Central memory CD8-positive, alpha-beta T cell (primary cell): ENCODE measurements at regions not wholly inside any gene's neighbourhood (a gene's known extent, or its start where the extent isn't known, plus 50 kb on each side); places are given as distances from the start of the nearest gene placed in this dataset.

ENCODE experiments used
- ATAC-seq: fragments of 150-1000 bp; cut with Tn5 transposase; replicated peaks from 2 replicates; pipeline ENCODE4 v1.10.0; 2022; ENCODE audit warnings: mild to moderate bottlenecking, moderate FRiP score, moderate number of reproducible peaks; ENCODE audit not compliant: poor library complexity, severe bottlenecking; ENCODE audit errors: extremely low read depth
- DNase-seq, 2 donors: peaks; one replicate each; pipeline ENCODE4 v3.0.0; 2021; ENCODE audit warnings: low spot score in 2 of 2
- H3K27ac Mint-ChIP-seq: one replicate; pipeline ENCODE4 v1.8.0; 2022; ENCODE audit warnings: low read depth, mild to moderate bottlenecking, moderate library complexity, mixed read lengths
- H3K27me3 Mint-ChIP-seq: one replicate; pipeline ENCODE4 v1.8.0; 2022; ENCODE audit warnings: mixed read lengths
- H3K36me3 Mint-ChIP-seq: one replicate; pipeline ENCODE4 v1.8.0; 2022; ENCODE audit warnings: mild to moderate bottlenecking, moderate library complexity, mixed read lengths; ENCODE audit not compliant: insufficient read depth
- H3K4me1 Mint-ChIP-seq: one replicate; pipeline ENCODE4 v1.8.0; 2022; ENCODE audit warnings: mixed read lengths
- H3K4me3 Mint-ChIP-seq: one replicate; pipeline ENCODE4 v1.8.0; 2022; ENCODE audit warnings: mild to moderate bottlenecking, moderate library complexity, mixed read lengths
- H3K9me3 Mint-ChIP-seq: one replicate; pipeline ENCODE4 v1.8.0; 2022; ENCODE audit warnings: mixed read lengths

DNA sequence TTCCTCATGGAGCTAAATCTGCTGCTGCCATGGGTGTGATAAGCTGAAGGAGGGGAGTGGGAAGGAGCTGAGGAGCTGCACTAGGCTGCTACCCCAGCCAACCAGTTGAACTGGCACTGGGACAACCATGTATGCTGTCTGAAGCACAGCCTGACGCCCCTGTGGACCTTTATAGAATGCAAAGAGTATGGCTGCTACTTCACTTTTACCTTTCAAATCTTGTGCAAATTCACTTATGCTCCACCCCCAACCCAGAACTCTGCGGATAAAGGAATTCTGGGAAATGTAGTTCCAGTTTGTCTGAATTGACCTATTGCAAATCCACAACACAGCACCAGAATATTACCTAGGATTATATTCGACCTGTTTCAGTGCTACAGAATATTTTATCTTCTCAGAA lies 217.4 kb upstream of the SLC35B3 start:
- Mint-ChIP-seq H3K9me3 (peaks cover 44% of the 10 kb centered on the region), H3K4me3 (no peak overlapping the region), H3K36me3 (no peaks in the 10 kb centered on the region), H3K27ac (no peak overlapping the region), H3K4me1 (no peaks in the 10 kb centered on the region), H3K27me3 (no peaks in the 10 kb centered on the region)
- no peak for ATAC-seq
- DNase-seq = no peak

DNA sequence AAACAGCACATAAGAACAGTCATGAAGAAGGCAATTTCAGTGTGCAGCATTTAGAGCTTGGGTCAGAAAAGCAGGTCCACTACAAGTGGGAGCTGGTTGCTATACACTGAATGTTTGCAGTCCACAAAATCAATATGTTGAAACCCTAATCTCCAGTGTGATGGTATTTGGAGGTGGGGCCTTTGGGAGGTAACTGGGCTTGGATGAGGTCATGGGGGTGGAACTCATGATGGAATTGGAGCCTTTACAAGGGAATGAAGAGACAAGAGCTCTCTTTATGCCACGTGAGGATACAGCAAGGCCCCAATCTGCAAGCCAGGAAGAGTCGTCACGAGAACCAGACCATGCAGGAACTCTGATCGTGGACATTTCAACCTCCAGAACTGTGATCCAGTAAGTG lies 216.7 kb upstream of the SLC35B3 start:
- Mint-ChIP-seq H3K4me3 (no peak overlapping the region), H3K4me1 (no peaks in the 10 kb centered on the region), H3K36me3 (no peaks in the 10 kb centered on the region), H3K27ac (no peak overlapping the region), H3K27me3 (no peaks in the 10 kb centered on the region), H3K9me3 (peaks cover 43% of the 10 kb centered on the region)
- ATAC-seq = no peak
- DNase-seq = no peak

DNA sequence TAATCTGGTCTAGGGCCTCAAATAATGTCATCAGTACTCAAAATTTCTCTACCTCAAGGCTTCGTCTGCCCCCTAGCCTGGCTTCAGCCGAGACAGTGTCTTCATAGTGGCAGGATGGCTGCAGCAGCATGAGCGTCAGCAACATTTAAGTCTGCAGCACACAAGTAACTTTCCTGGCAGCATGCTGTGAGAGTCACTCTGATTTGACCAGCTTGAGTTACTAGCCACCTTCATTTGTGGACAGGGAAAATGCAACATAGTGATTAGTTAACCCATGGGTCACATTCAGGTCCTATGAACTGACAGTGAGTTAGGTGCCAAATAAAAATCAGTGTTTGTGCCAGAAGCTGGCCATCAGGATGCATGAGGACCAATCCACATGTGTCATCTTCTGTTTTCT lies 209.9 kb upstream of the SLC35B3 start:
- DNase-seq = no peak
- H3K4me3 Mint-ChIP-seq = no peak overlapping the region
- no peaks in the 10 kb centered on the region for H3K4me1 Mint-ChIP-seq
- H3K9me3 Mint-ChIP-seq = peaks cover 35% of the 10 kb centered on the region
- no peak for ATAC-seq
- no peaks in the 10 kb centered on the region for H3K36me3 Mint-ChIP-seq
- no peaks in the 10 kb centered on the region for H3K27me3 Mint-ChIP-seq
- H3K27ac Mint-ChIP-seq = no peak overlapping the region

DNA sequence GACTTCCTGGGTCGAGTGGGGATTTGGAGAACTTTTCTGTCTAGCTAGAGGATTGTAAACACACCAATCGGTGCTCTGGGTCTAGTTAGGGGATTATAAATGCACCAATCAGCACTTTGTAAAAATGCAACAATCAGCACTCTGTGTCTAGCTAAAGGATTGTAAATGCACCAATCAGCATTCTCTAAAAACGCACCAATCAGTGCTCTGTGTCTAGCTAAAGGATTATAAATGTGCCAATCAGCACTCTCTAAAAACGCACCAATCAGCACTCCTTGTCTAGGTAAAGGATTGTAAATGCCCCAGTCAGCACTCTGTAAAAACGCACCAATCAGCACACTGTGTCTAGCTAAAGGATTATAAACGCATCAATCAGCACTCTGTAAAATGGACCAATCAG lies 209.0 kb upstream of the SLC35B3 start:
- H3K9me3 Mint-ChIP-seq = peaks cover 31% of the 10 kb centered on the region
- DNase-seq = no peak
- H3K36me3 Mint-ChIP-seq = no peaks in the 10 kb centered on the region
- H3K27ac Mint-ChIP-seq = no peak overlapping the region
- no peaks in the 10 kb centered on the region for H3K27me3 Mint-ChIP-seq
- ATAC-seq = no peak
- no peaks in the 10 kb centered on the region for H3K4me1 Mint-ChIP-seq
- H3K4me3 Mint-ChIP-seq = no peak overlapping the region

DNA sequence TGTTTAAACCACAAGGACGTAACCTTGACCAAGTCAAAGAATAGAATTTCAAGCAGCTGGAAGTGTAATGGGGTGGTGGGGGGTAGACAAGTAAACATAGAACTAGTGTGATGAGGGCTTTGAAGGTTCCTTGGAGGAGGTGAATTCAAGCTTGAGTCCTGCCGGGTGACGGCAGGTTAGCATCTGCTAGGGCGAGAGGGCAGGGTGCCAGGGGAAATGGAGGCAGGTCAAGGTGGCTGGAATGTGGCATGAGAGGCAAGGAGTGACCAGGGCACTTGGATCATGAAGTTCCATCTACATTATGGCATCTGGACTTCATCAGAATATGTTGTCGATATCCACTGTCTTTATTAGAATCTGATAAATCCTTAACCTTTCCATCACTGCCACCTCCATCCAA lies 207.5 kb upstream of the SLC35B3 start:
- Mint-ChIP-seq H3K27me3 (no peaks in the 10 kb centered on the region), H3K36me3 (no peaks in the 10 kb centered on the region), H3K9me3 (peaks cover 16% of the 10 kb centered on the region), H3K4me3 (no peak overlapping the region), H3K27ac (no peak overlapping the region), H3K4me1 (no peaks in the 10 kb centered on the region)
- ATAC-seq (no peak), DNase-seq (no peak)

DNA sequence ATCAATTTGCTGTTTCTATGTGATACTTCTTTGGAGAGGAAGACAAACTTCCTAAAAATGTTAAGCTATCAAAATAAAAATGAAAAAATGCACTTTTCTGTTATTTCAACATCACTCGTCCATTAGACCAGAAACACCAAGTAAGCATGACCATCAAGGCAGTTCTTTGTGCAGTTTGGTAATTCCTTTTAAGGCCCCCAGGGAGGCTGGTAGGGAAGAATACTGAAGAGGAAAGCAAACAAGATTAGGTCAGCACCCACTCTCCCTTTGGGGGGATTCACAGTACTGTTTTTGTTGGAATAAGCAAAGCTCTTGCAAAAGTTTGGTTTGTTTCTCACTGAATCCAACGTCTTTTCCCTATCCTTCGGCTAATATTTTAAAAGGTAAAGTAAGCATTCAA lies 206.8 kb upstream of the SLC35B3 start:
- no peak overlapping the region for H3K4me3 Mint-ChIP-seq
- DNase-seq = no peak
- no peaks in the 10 kb centered on the region for H3K4me1 Mint-ChIP-seq
- no peaks in the 10 kb centered on the region for H3K27me3 Mint-ChIP-seq
- no peak for ATAC-seq
- peaks cover 14% of the 10 kb centered on the region for H3K9me3 Mint-ChIP-seq
- H3K27ac Mint-ChIP-seq = no peak overlapping the region
- H3K36me3 Mint-ChIP-seq = no peaks in the 10 kb centered on the region

DNA sequence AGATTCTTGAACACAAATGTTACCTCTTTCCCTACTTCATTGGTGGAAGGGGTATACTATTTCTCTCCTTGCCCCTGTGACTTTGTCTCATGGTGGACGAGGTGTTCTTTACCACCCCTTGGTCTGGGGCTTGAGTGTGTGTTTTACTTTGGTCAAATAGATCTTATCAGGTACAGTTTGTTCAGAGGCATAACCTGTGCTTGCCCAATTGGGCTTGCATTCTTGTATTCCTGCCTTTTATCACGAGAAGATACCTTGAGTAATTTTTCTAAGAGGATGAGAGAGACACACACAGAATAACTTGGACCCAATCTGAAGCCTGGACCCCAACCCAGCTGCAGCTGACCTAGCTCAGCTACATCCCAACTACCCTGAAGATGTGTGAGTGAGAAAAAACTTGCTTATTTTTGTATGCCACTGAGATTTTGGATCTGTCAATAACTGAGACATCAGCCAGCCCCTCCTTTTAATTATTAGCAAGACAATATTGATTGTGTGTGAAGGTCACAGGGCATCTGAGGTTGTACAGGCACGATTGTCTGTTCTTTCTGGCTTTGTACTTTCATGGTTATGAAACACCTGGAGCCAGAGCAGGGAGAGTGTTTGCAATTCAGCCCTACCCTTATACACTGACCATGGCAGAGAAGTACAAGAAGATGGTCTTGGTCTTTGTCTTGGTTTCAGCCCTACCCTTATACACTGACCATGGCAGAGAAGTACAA lies 204.7 kb upstream of the SLC35B3 start:
- ATAC-seq = no peak
- no peak overlapping the region for H3K4me3 Mint-ChIP-seq
- H3K27me3 Mint-ChIP-seq = no peaks in the 10 kb centered on the region
- DNase-seq = no peak
- no peaks in the 10 kb centered on the region for H3K4me1 Mint-ChIP-seq
- no peak overlapping the region for H3K27ac Mint-ChIP-seq
- peaks cover 14% of the 10 kb centered on the region for H3K9me3 Mint-ChIP-seq
- no peaks in the 10 kb centered on the region for H3K36me3 Mint-ChIP-seq

DNA sequence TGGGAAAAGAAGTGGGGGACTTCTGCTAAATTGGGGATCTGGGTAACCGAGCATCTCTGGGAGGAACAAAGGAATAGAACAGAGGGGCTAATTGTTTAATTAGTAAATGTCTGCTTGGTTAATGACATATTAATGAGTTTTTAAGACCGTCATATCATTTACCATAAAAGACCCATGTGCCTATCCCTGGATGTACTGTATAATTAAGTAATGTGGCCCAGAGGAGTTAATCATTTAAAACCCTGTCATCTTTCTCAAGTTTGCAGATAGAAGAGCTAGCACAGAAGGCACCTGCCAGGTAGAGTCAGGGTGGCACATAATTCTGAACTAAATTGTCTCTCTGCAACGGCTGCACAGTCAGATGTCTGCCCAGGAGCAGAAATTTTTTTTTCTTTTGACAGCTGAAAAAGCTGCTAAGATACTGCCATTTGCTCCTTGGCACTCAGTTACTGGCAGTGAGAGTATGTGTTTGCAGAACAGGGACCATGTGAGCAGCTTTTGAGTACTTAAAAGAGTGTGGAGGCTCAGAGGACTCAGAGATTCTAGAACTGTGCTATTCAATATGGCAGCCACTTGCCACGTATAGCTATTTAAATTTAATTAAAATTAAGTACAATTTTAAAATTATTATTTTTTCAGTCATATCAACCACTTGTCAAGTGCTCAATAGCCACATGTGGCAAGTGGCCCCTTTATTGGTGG lies 202.7 kb upstream of the SLC35B3 start:
- Mint-ChIP-seq H3K4me1 (no peaks in the 10 kb centered on the region), H3K4me3 (no peak overlapping the region), H3K27me3 (no peaks in the 10 kb centered on the region), H3K27ac (no peak overlapping the region), H3K36me3 (no peaks in the 10 kb centered on the region), H3K9me3 (peaks cover 14% of the 10 kb centered on the region)
- no peak for ATAC-seq
- no peak for DNase-seq

DNA sequence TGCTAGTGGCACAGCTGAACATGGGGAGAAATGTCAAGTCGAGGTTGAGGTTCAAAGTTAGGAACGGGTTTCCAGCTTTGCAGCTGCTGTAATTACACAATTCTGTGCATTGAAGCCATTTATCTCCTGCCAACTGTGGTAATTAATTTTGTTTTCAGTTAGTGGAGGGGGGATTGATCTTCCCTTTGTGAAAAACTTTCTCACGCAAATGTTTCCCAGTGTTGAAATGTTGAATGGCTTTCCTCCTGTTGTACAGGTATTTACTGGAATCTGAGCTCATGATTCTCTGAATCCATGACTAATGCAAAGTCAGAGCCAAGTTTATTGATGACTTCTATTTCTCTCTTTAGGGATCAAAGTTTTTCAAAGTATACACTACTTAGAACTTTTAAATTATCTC lies 198.4 kb upstream of the SLC35B3 start:
- ATAC-seq (no peak), DNase-seq (no peak)
- Mint-ChIP-seq H3K27ac (no peak overlapping the region), H3K36me3 (no peaks in the 10 kb centered on the region), H3K4me3 (no peak overlapping the region), H3K4me1 (no peaks in the 10 kb centered on the region), H3K9me3 (no peaks in the 10 kb centered on the region), H3K27me3 (no peaks in the 10 kb centered on the region)

DNA sequence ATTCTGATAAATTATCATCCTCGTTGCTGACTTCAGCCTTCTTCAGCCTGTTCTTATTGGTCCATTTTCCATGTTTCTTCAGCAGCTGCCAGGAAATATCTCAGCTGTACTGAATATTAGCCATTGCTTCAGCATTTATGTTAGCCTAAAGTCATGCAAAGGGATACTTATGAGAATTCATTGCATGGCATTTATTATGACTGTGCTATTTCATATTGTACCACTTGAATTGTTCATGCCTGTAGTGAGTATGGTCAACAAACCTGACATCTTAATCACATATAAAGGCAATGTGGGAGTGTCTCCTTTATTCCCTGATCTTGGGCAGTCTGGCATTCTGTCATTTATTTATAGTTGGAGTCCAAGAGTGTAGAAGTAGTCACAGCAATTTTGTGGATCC lies 193.4 kb upstream of the SLC35B3 start:
- Mint-ChIP-seq H3K9me3 (no peaks in the 10 kb centered on the region), H3K27ac (no peak overlapping the region), H3K36me3 (no peaks in the 10 kb centered on the region), H3K4me3 (no peak overlapping the region), H3K4me1 (no peaks in the 10 kb centered on the region), H3K27me3 (no peaks in the 10 kb centered on the region)
- no peak for DNase-seq
- ATAC-seq = no peak

DNA sequence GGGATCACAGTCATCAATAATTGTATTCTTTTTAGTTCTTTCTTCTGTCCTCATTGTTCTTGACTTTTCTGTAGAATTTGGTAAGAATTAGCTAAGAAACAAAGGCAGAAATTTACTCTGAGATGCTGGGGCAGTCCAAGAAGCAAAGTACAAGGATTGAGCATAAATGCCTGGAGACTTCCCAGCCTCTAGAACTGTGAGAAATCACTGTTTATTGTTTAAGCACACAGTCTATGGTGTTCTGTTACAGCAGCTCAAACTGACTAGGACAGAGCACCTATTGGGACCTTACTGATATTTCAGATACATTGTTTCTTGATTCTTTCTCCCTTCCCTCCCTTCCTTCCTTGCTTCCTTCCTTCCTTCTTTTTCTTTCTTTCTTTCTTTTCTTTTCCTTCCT lies 192.7 kb upstream of the SLC35B3 start:
- Mint-ChIP-seq H3K27ac (no peak overlapping the region), H3K9me3 (no peaks in the 10 kb centered on the region), H3K36me3 (no peaks in the 10 kb centered on the region), H3K4me3 (no peak overlapping the region), H3K4me1 (no peaks in the 10 kb centered on the region), H3K27me3 (no peaks in the 10 kb centered on the region)
- ATAC-seq = no peak
- DNase-seq = no peak

DNA sequence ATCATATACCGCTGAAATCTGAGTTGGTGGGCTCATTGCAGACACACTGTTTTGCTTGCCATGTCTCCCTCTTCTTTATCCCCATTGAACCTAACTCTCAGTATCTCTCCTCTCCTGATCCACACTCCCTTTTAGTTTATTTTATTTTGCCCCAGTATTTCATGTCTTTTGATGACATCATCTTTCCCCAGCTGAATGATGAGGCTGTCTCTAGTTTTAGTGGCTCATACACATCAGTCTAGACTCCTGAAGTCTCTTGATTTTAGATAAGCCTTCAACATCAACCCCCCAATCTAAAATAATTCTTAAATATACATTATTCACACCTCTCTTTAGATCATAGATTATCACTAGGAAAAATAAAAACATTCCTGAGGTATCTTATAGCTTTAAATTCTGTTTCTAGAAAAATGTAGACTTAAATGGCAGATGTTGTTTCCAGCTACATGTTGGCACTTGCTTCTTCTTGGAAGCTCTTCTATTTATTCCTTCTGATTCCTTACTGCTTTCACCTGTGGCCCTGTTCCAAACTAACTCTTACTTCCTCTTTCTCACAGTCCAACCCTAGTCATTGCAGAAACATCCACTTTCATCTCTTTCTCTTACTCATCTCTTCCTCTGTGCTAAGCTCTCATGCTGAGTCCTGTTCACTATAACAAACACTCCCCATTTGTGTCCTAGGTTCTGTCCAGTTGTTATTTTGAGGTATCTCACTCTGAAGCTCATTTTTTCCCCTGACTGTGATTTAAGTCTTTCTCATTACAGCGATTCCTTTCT lies 191.9 kb upstream of the SLC35B3 start:
- no peaks in the 10 kb centered on the region for H3K4me1 Mint-ChIP-seq
- no peaks in the 10 kb centered on the region for H3K36me3 Mint-ChIP-seq
- no peaks in the 10 kb centered on the region for H3K27me3 Mint-ChIP-seq
- DNase-seq = no peak
- ATAC-seq = no peak
- no peak overlapping the region for H3K4me3 Mint-ChIP-seq
- H3K27ac Mint-ChIP-seq = no peak overlapping the region
- no peaks in the 10 kb centered on the region for H3K9me3 Mint-ChIP-seq

DNA sequence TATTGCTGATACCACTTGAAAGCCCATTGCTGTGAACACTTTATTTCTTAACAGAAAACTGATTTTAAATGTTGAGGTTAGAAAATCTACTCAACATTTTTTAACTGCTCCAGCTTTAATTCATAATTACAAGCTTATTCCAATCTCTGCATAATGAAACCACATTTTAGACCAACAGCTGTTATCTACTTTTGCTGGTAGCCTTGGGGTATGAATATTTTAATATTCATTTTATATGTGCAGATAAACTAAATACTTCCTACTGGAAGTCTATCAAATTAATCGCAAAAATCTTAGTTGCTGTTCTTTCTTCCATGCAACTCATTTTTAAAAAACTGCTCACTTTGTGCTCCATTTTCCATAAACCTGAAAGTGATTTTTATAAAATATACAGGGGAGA lies 189.3 kb upstream of the SLC35B3 start:
- Mint-ChIP-seq H3K9me3 (no peaks in the 10 kb centered on the region), H3K36me3 (no peaks in the 10 kb centered on the region), H3K27ac (no peak overlapping the region), H3K27me3 (no peaks in the 10 kb centered on the region), H3K4me3 (no peak overlapping the region), H3K4me1 (no peaks in the 10 kb centered on the region)
- DNase-seq = no peak
- no peak for ATAC-seq
